HK-2 (cell line): ENCODE measurements at regions not wholly inside any gene's neighbourhood (a gene's known extent, or its start where the extent isn't known, plus 50 kb on each side); places are given as distances from the start of the nearest gene placed in this dataset.
"Not testable (repeated sequence)": the region's sequence is repeated elsewhere in the genome, so short reads cannot be mapped to it uniquely, and the experiment has no call there.

Source experiments
- DNase-seq: peaks from one replicate; pipeline ENCODE4 v3.0.0-alpha.2; 2018; ENCODE audit not compliant: unreplicated experiment

- DNase-seq: no peak
Observed at GRCh38 chr15:95733931-95734330, 596.6 kb upstream of the NR2F2 start.

- no peak for DNase-seq
Observed at GRCh38 chr15:95734422-95735316, 595.8 kb upstream of the NR2F2 start.

- no peak for DNase-seq
Observed at GRCh38 chr15:95737060-95737459, 593.4 kb upstream of the NR2F2 start.

- DNase-seq: no peak
Observed at GRCh38 chr15:95739131-95739530, 591.4 kb upstream of the NR2F2 start.

GRCh38 chr15:95741830-95742229, 588.7 kb upstream of the NR2F2 start:
- DNase-seq: no peak

GRCh38 chr15:95742256-95742655, 588.2 kb upstream of the NR2F2 start:
- no peak for DNase-seq

GRCh38 chr15:95742836-95743235, 587.7 kb upstream of the NR2F2 start:
- no peak for DNase-seq

- no peak for DNase-seq
Observed at GRCh38 chr15:95757171-95757570, 573.3 kb upstream of the NR2F2 start.

- no peak for DNase-seq
Observed at GRCh38 chr15:95758451-95758850, 572.0 kb upstream of the NR2F2 start.

GRCh38 chr15:95758851-95759250, 571.6 kb upstream of the NR2F2 start:
- no peak for DNase-seq

- DNase-seq: peak; percentile 19
Observed at GRCh38 chr15:95760508-95760907, 570.0 kb upstream of the NR2F2 start.

GRCh38 chr15:95761501-95762165, 568.9 kb upstream of the NR2F2 start:
- DNase-seq: no peak

- no peak for DNase-seq
Observed at GRCh38 chr15:95763426-95763825, 567.1 kb upstream of the NR2F2 start.

GRCh38 chr15:95765161-95765560, 565.3 kb upstream of the NR2F2 start:
- no peak for DNase-seq

GRCh38 chr15:95770196-95770595, 560.3 kb upstream of the NR2F2 start:
- DNase-seq: peak; percentile 21

- no peak for DNase-seq
Observed at GRCh38 chr15:95772982-95773381, 557.5 kb upstream of the NR2F2 start.

GRCh38 chr15:95784508-95784907, 546.0 kb upstream of the NR2F2 start:
- no peak for DNase-seq

- DNase-seq: not testable (repeated sequence)
Observed at GRCh38 chr15:95785276-95785675, 545.2 kb upstream of the NR2F2 start.

- DNase-seq: no peak
Observed at GRCh38 chr15:95793231-95793630, 537.3 kb upstream of the NR2F2 start.

GRCh38 chr15:95795386-95795785, 535.1 kb upstream of the NR2F2 start:
- DNase-seq: no peak

- no peak for DNase-seq
Observed at GRCh38 chr15:95799286-95800200, 531.0 kb upstream of the NR2F2 start.

GRCh38 chr15:95804484-95804883, 526.0 kb upstream of the NR2F2 start:
- DNase-seq: no peak
